Keratinocyte (primary cell): ENCODE measurements at regions not wholly inside any gene's neighbourhood (a gene's known extent, or its start where the extent isn't known, plus 50 kb on each side); places are given as distances from the start of the nearest gene placed in this dataset.

Source experiments
- DNase-seq: peaks from one replicate; pipeline ENCODE4 v3.0.0-alpha.2; 2011; ENCODE audit warnings: low read depth, missing footprints, low spot score
- FAIRE-seq: peaks from 2 replicates; lab custom pipeline; 2011; peaks lifted over from hg19 to GRCh38; lab: Jason Lieb, UNC
- H2AFZ ChIP-seq: 2 replicates; pipeline ENCODE4 v1.6.0; 2012; ENCODE audit warnings: low read length, control low read depth, inconsistent platforms; ENCODE audit not compliant: control insufficient read depth
- H3K27ac ChIP-seq: 2 replicates; pipeline ENCODE4 v1.5.1; 2011; ENCODE audit warnings: low read length; ENCODE audit not compliant: control insufficient read depth, insufficient read depth
- H3K27me3 ChIP-seq: 3 replicates; pipeline ENCODE4 v1.6.0; 2011; ENCODE audit warnings: low read length; ENCODE audit not compliant: control insufficient read depth, insufficient read depth; ENCODE audit errors: extremely low read depth
- H3K36me3 ChIP-seq, 2 experiments: 2 replicates in 1 of 2; 3 replicates in 1 of 2; pipeline ENCODE4 v1.5.1; 2011; ENCODE audit warnings: low read length in 2 of 2, mild to moderate bottlenecking in 1 of 2; ENCODE audit not compliant: control insufficient read depth in 2 of 2, insufficient read depth in 2 of 2; ENCODE audit errors: extremely low read depth in 1 of 2
- H3K4me1 ChIP-seq: 3 replicates; pipeline ENCODE4 v1.5.1; 2011; ENCODE audit warnings: low read length; ENCODE audit not compliant: control insufficient read depth, insufficient read depth; ENCODE audit errors: extremely low read depth
- H3K4me2 ChIP-seq: 3 replicates; pipeline ENCODE4 v1.6.0; 2011; ENCODE audit warnings: low read depth, low read length; ENCODE audit not compliant: control insufficient read depth, insufficient read depth; ENCODE audit errors: extremely low read depth
- H3K4me3 ChIP-seq, 3 experiments: fragments of 200-600 bp in 1 of 3; sonication (generic) in 1 of 3; 2 replicates in 2 of 3; 3 replicates in 1 of 3; pipeline ENCODE4 v1.5.1; 2011 to 2016; ENCODE audit warnings: low read length in 3 of 3, mild to moderate bottlenecking in 3 of 3, control low read depth in 2 of 3, inconsistent platforms in 1 of 3, low read depth in 1 of 3, mixed read lengths in 1 of 3, mixed run types in 1 of 3, moderate library complexity in 1 of 3; ENCODE audit not compliant: control insufficient read depth in 2 of 3, insufficient read depth in 2 of 3; ENCODE audit errors: extremely low read depth in 1 of 3
- H3K79me2 ChIP-seq: 2 replicates; pipeline ENCODE4 v1.6.0; 2012; ENCODE audit warnings: low read length; ENCODE audit not compliant: control insufficient read depth, insufficient read depth
- H3K9ac ChIP-seq: 3 replicates; pipeline ENCODE4 v1.6.0; 2011; ENCODE audit warnings: low read length; ENCODE audit not compliant: control insufficient read depth, insufficient read depth; ENCODE audit errors: extremely low read depth
- H3K9me1 ChIP-seq: 3 replicates; pipeline ENCODE4 v1.6.0; 2011; ENCODE audit warnings: low read length; ENCODE audit not compliant: control insufficient read depth, insufficient read depth; ENCODE audit errors: extremely low read depth
- H3K9me3 ChIP-seq: 2 replicates; pipeline ENCODE4 v1.5.1; 2012; ENCODE audit warnings: low read depth, low read length; ENCODE audit not compliant: control insufficient read depth
- H4K20me1 ChIP-seq: 3 replicates; pipeline ENCODE4 v1.6.0; 2011; ENCODE audit warnings: low read length; ENCODE audit not compliant: control insufficient read depth, insufficient read depth; ENCODE audit errors: extremely low read depth
- CTCF ChIP-seq, 3 experiments: IDR thresholded peaks in 1 of 3; conservative IDR thresholded peaks in 1 of 3; optimal IDR thresholded peaks in 1 of 3; 2 replicates in 2 of 3; 3 replicates in 1 of 3; pipeline versions ENCODE3 to v1.5.1; 2011; ENCODE audit warnings: low read length in 3 of 3, mild to moderate bottlenecking in 3 of 3, moderate library complexity in 2 of 3, control low read depth in 1 of 3, inconsistent platforms in 1 of 3; ENCODE audit not compliant: insufficient read depth in 2 of 3; ENCODE audit errors: extremely low read depth in 1 of 3
- EZH2 ChIP-seq: IDR thresholded peaks from one replicate; pipeline ENCODE4 v1.6.1; 2012; ENCODE audit warnings: inconsistent platforms, mild to moderate bottlenecking, low read length, moderate library complexity
- dilution Hi-C: fragments of 300-500 bp; cut with MboI; formaldehyde crosslinking; loops from one replicate; pipeline ENCODE4 v1.7.0; 2020; ENCODE audit warnings: low sequenced_read_pairs; ENCODE audit not compliant: extremely low pct_ligation_motif_present

- Histone ChIP-seq H3K36me3 (no peaks in the 10 kb centered on the region), H3K79me2 (no peaks in the 10 kb centered on the region), H3K4me2 (no peak overlapping the region), H3K27me3 (no peaks in the 10 kb centered on the region), H2AFZ (no peak overlapping the region), H4K20me1 (no peaks in the 10 kb centered on the region), H3K4me1 (no peaks in the 10 kb centered on the region), H3K9me1 (no peaks in the 10 kb centered on the region), H3K9ac (no peak overlapping the region), H3K4me3 (no peak overlapping the region), H3K27ac (no peak overlapping the region), H3K9me3 (no peaks in the 10 kb centered on the region)
- FAIRE-seq (no peak), DNase-seq (no peak)
- dilution Hi-C loops, result no loop called here
- no peak for TF ChIP-seq CTCF (optimal IDR thresholded peaks at IDR 0.05 in 1 of 3, IDR thresholded peaks at IDR 0.05 in 1 of 3, conservative IDR thresholded peaks at IDR 0.05 in 1 of 3; ENCODE audit: extremely low read depth in 1 of 3, insufficient read depth in 2 of 3, low read length in 3 of 3)
- TF ChIP-seq EZH2, result no peak
These were observed 106.6 kb downstream of the AIPL1 start for GRCh38 chr17:6328279-6328678.

GRCh38 chr17:6327007-6327406 lies 107.9 kb downstream of the AIPL1 start:
- Histone ChIP-seq H4K20me1 (no peaks in the 10 kb centered on the region), H3K9me3 (no peaks in the 10 kb centered on the region), H3K79me2 (no peaks in the 10 kb centered on the region), H3K9ac (no peak overlapping the region), H3K27ac (no peak overlapping the region), H3K36me3 (no peaks in the 10 kb centered on the region), H3K9me1 (no peaks in the 10 kb centered on the region), H3K4me3 (no peak overlapping the region), H3K4me1 (no peaks in the 10 kb centered on the region), H2AFZ (no peak overlapping the region), H3K27me3 (no peaks in the 10 kb centered on the region), H3K4me2 (no peak overlapping the region)
- FAIRE-seq, result no peak
- no peak for DNase-seq
- TF ChIP-seq EZH2, result no peak
- no peak for TF ChIP-seq CTCF (optimal IDR thresholded peaks at IDR 0.05 in 1 of 3, IDR thresholded peaks at IDR 0.05 in 1 of 3, conservative IDR thresholded peaks at IDR 0.05 in 1 of 3; ENCODE audit: extremely low read depth in 1 of 3, insufficient read depth in 2 of 3, low read length in 3 of 3)
- dilution Hi-C loops, result no loop called here
